Endodermal cell (in vitro differentiated cells): ENCODE measurements at regions not wholly inside any gene's neighbourhood (a gene's known extent, or its start where the extent isn't known, plus 50 kb on each side); places are given as distances from the start of the nearest gene placed in this dataset.

ENCODE experiments used
- DNase-seq: peaks from one replicate; pipeline ENCODE4 v3.0.0-alpha.2; 2017
- H3K27ac ChIP-seq: 2 replicates; pipeline ENCODE4 v1.5.1; 2013; ENCODE audit warnings: mild to moderate bottlenecking, low read depth, low read length, moderate library complexity
- H3K27me3 ChIP-seq: 2 replicates; pipeline ENCODE4 v1.6.1; 2013; ENCODE audit warnings: mild to moderate bottlenecking, low read length, moderate library complexity; ENCODE audit not compliant: insufficient read depth, control insufficient read depth, poor library complexity, severe bottlenecking
- H3K36me3 ChIP-seq: 2 replicates; pipeline ENCODE4 v1.7.0; 2013; ENCODE audit warnings: mild to moderate bottlenecking, low read length, moderate library complexity; ENCODE audit not compliant: control insufficient read depth, insufficient read depth
- H3K4me1 ChIP-seq: one replicate; pipeline ENCODE4 v1.7.0; 2013; ENCODE audit warnings: low read length; ENCODE audit not compliant: control insufficient read depth, insufficient read depth
- H3K4me3 ChIP-seq: 2 replicates; pipeline ENCODE4 v1.5.1; 2013; ENCODE audit warnings: mild to moderate bottlenecking, low read length, moderate library complexity
- H3K9ac ChIP-seq: 2 replicates; pipeline ENCODE4 v1.6.1; 2013; ENCODE audit warnings: mild to moderate bottlenecking, low read length, moderate library complexity; ENCODE audit not compliant: poor library complexity, severe bottlenecking; ENCODE audit errors: extremely low read depth
- H3K9me3 ChIP-seq: 2 replicates; pipeline ENCODE4 v1.6.1; 2013; ENCODE audit warnings: mild to moderate bottlenecking, low read length, moderate library complexity; ENCODE audit not compliant: control insufficient read depth
- H3K27ac Mint-ChIP-seq: 2 replicates; pipeline ENCODE4 v1.8.0; 2020; ENCODE audit warnings: mixed read lengths
- H3K27me3 Mint-ChIP-seq: 2 replicates; pipeline ENCODE4 v1.8.0; 2021; ENCODE audit warnings: mild to moderate bottlenecking, mixed read lengths; ENCODE audit not compliant: insufficient read depth
- H3K36me3 Mint-ChIP-seq: 2 replicates; pipeline ENCODE4 v1.8.0; 2020; ENCODE audit warnings: low read depth, mixed read lengths
- H3K4me1 Mint-ChIP-seq: 2 replicates; pipeline ENCODE4 v1.8.0; 2020; ENCODE audit warnings: mixed read lengths
- H3K4me3 Mint-ChIP-seq: 2 replicates; pipeline ENCODE4 v1.8.0; 2020; ENCODE audit warnings: mild to moderate bottlenecking, moderate library complexity, mixed read lengths
- H3K9me3 Mint-ChIP-seq: 2 replicates; pipeline ENCODE4 v1.8.0; 2020; ENCODE audit warnings: mild to moderate bottlenecking, mixed read lengths
- WGBS, 2 experiments: methylation state at CpG; one replicate each; pipeline versions ENCODE4 v1.1.5 to v1.1.7; 2013; ENCODE audit warnings: missing lambda C conversion rate in 2 of 2, mixed read lengths in 1 of 2; ENCODE audit not compliant: insufficient coverage in 1 of 2, insufficient read length in 1 of 2; 5-methylcytosine and 5-hydroxymethylcytosine counted together
- TF ChIP-seq, protein P1 (sequence below): fragments of 200-600 bp; sonication (generic); conservative IDR thresholded peaks from 2 replicates; pipeline ENCODE4 v1.5.0; 2021; ENCODE audit warnings: antibody characterized with exemption, mild to moderate bottlenecking

DNA sequence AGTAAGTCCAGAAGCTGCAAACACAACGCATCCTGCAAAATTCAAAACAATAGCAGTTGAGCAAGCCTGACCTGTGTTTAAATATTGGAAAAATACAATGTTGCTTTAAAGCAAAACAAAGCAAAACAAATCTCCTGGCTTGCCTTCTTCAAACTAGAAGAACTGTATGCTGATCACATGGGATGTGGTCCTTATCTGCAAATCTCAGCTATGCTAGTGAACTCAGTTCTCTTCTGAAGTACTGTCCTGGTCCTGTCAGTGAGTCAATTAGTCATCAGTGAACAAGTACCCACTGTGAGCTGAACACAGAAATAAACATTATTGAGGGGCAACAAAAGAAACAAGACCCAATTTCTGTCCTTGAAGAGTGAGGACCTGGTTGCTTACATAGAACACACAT lies 522.5 kb downstream of the SMARCA1 start:
- no peaks in the 10 kb centered on the region for H3K27me3 ChIP-seq
- H3K27ac ChIP-seq = no peak overlapping the region
- peaks cover 11% of the 10 kb centered on the region for H3K36me3 Mint-ChIP-seq
- no peak overlapping the region for H3K9ac ChIP-seq
- no peak overlapping the region for H3K4me3 ChIP-seq
- H3K27ac Mint-ChIP-seq = no peak overlapping the region
- WGBS, 2 experiments = 100% methylated on average over 1 of the region's 1 CpG; no CpG with 5 or more reads in 1 of the 2 experiments
- DNase-seq = no peak
- TF ChIP-seq, protein P1, sequence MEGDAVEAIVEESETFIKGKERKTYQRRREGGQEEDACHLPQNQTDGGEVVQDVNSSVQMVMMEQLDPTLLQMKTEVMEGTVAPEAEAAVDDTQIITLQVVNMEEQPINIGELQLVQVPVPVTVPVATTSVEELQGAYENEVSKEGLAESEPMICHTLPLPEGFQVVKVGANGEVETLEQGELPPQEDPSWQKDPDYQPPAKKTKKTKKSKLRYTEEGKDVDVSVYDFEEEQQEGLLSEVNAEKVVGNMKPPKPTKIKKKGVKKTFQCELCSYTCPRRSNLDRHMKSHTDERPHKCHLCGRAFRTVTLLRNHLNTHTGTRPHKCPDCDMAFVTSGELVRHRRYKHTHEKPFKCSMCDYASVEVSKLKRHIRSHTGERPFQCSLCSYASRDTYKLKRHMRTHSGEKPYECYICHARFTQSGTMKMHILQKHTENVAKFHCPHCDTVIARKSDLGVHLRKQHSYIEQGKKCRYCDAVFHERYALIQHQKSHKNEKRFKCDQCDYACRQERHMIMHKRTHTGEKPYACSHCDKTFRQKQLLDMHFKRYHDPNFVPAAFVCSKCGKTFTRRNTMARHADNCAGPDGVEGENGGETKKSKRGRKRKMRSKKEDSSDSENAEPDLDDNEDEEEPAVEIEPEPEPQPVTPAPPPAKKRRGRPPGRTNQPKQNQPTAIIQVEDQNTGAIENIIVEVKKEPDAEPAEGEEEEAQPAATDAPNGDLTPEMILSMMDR = no peak
- H3K9me3 ChIP-seq = peaks cover 16% of the 10 kb centered on the region
- peaks cover 18% of the 10 kb centered on the region for H3K9me3 Mint-ChIP-seq
- H3K4me1 Mint-ChIP-seq = peaks cover 10% of the 10 kb centered on the region
- no peaks in the 10 kb centered on the region for H3K27me3 Mint-ChIP-seq
- H3K4me1 ChIP-seq = no peaks in the 10 kb centered on the region
- H3K36me3 ChIP-seq = no peaks in the 10 kb centered on the region
- no peak overlapping the region for H3K4me3 Mint-ChIP-seq

DNA sequence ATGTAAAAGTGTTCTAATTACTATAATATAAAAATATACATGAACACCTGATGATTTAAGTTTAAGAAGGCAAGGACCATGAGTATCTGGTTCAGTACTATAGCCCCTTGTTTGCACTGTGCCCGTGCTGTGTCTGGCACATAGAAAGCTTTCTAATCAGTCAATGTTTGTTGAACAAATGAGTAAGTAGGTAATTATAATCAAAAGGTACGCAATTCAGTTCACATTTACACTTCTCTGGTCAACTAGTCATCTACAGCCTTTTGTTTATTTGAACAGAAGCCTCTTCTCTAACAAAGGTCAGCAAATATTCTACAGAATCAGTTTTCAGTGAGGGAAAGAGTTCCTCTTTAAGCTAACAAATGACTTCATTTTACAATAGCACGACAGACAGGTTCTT lies 523.3 kb downstream of the SMARCA1 start:
- Mint-ChIP-seq H3K4me3 (no peak overlapping the region), H3K4me1 (peaks cover 8% of the 10 kb centered on the region), H3K9me3 (peaks cover 24% of the 10 kb centered on the region), H3K36me3 (peaks cover 17% of the 10 kb centered on the region), H3K27ac (no peak overlapping the region), H3K27me3 (no peaks in the 10 kb centered on the region)
- Histone ChIP-seq H3K27me3 (no peaks in the 10 kb centered on the region), H3K9me3 (peaks cover 22% of the 10 kb centered on the region), H3K4me1 (no peaks in the 10 kb centered on the region), H3K27ac (no peak overlapping the region), H3K9ac (no peak overlapping the region), H3K36me3 (no peaks in the 10 kb centered on the region), H3K4me3 (no peak overlapping the region)
- 86% methylated on average over 2 of the region's 3 CpGs; no CpG with 5 or more reads in 1 of the 2 experiments for WGBS, 2 experiments
- TF ChIP-seq, protein P1 = no peak
- no peak for DNase-seq

DNA sequence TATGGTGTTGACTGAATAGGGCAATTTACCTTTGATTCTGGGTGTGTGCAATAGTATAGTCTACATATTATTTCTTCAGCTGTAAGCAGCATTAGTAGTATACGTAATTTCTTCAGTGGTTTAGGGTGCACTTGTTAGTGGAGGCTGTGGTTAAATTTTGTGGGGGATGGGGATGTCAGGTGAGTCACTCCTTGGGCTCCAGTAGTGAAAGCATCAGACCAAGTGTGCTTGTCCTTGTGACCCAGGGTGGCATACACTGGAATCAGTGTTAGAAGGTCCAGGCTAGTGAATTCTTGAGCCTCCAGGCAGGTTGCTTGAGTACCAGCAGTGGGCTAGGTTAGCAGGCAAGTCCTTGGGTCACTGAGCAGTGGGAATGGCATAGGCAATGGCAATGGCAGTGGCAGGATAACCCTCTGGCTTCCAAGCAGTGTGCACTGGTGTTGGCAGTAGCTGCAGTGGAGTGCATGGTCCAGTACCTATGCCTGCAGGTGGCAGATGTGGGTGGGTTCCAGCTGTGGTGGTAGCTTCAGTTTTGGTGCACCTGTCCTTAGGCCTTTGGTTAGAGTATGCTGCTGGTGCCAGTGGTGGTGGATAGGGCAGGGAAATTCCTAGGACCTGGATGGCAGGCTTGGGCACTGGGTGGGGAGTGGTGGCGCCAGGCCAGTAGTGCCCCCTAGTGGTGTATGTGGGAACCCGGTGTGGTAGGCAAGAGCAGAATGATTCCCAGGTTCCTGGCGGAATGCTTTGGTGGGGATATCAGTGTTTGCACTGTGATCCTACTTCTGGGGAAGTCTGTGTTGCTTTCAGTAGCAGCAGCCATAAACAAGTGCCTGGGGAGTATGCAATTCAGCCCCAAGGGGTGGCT lies 531.0 kb downstream of the SMARCA1 start:
- WGBS, 2 experiments = 96% methylated on average over 4 of the region's 4 CpGs; no CpG with 5 or more reads in 1 of the 2 experiments
- Mint-ChIP-seq H3K36me3 (peaks cover 28% of the 10 kb centered on the region), H3K27ac (no peak overlapping the region), H3K4me3 (no peak overlapping the region), H3K9me3 (peaks cover 65% of the 10 kb centered on the region), H3K4me1 (no peaks in the 10 kb centered on the region), H3K27me3 (no peaks in the 10 kb centered on the region)
- DNase-seq = peak; percentile 71
- Histone ChIP-seq H3K9me3 (peaks cover 58% of the 10 kb centered on the region), H3K9ac (no peak overlapping the region), H3K36me3 (no peaks in the 10 kb centered on the region), H3K4me1 (no peaks in the 10 kb centered on the region), H3K27me3 (no peaks in the 10 kb centered on the region), H3K4me3 (no peak overlapping the region), H3K27ac (no peak overlapping the region)
- TF ChIP-seq, protein P1 = peak; percentile 62
